GM20000 (cell line): ENCODE measurements at regions not wholly inside any gene's neighbourhood (a gene's known extent, or its start where the extent isn't known, plus 50 kb on each side); places are given as distances from the start of the nearest gene placed in this dataset.
"Not testable (repeated sequence)": the region's sequence is repeated elsewhere in the genome, so short reads cannot be mapped to it uniquely, and the experiment has no call there.

Source experiments
- DNase-seq: peaks from one replicate; pipeline ENCODE4 v3.0.0; 2012; ENCODE audit warnings: low spot score
- CTCF ChIP-seq: IDR thresholded peaks from 2 replicates; pipeline ENCODE4 v1.5.1; 2012; ENCODE audit warnings: mild to moderate bottlenecking, control low read depth; ENCODE audit errors: extremely low read depth, missing control alignments

DNA sequence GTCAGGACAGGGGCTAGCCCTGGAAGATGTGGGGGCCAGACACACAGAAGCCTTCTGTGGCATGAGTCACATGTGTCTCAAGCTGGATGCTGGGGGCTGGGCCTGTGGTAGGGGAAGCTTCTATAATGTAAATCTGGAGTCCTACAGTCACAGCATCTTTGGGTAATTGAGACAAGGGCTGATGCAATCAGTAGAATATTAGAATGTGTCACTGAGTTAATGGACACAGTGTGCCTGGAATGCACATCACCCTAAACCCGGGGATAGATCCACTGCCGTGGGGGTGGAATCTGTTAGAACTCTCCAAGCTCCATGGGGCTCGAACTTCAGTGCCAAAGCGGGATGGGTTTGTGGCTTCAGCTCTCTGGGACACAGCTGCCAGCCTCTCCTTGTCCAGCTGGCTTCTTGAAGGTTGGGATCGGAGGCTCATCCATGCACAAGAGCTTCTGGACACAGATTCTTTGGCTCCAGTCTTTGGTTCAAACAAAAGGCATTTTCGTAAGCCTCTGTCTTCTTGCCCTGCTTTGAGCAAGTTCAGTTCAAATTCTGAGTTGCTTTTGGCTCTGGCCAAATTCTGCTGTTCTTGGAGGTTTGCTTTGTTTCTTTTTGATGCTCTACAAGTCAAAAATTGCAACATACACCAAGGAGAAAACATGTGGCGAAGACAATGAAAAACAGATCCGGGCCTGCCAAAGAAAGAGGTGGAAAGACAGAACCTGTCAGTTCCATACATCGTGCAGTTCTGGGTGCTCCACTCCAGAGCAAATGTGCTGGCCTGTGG lies 194.8 kb upstream of the ZNF32 start:
- TF ChIP-seq CTCF: no peak
- DNase-seq: no peak

GRCh38 chr10:43842496-43842895 lies 193.8 kb upstream of the ZNF32 start:
- no peak for DNase-seq
- TF ChIP-seq CTCF: no peak

- no peak for TF ChIP-seq CTCF
- no peak for DNase-seq
Observed at GRCh38 chr10:43842072-43842471, 193.4 kb upstream of the ZNF32 start.

DNA sequence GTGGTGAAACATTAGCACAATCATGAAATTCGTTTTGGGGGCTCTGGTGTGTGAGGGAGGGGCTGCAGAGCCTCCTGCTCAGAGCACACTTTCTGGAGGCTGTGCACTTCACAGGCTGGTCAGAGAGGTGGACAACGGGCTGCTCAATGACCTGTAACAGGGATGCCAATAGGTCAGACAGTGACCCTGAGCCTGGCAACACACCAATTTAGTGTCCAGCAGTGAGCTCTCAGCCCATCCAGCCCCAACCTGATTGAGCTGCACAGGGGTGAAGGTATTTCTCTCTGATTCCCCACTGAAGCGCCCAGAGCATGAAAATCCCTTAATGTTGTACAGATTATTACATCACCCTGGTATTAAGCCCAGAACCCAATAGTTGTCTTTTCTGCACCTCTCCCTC lies 191.3 kb upstream of the ZNF32 start:
- no peak for DNase-seq
- no peak for TF ChIP-seq CTCF

DNA sequence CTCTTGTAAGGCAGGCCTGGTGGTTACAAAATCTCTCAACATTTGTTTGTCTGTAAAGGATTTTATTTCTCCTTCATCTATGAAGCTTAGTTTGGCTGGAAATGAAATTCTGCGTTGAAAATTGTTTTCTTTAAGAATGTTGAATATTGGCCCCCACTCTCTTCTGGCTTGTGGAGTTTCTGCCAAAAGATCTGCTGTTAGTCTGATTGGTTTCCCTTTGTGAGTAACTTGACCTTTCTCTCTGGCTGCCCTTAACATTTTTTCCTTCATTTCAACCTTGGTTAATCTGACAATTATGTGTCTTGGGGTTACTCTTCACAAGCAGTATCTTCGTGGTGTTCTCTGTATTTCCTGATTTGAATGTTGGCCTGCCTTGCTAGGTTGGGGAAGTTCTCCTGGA lies 186.1 kb upstream of the ZNF32 start:
- not testable (repeated sequence) for DNase-seq

DNA sequence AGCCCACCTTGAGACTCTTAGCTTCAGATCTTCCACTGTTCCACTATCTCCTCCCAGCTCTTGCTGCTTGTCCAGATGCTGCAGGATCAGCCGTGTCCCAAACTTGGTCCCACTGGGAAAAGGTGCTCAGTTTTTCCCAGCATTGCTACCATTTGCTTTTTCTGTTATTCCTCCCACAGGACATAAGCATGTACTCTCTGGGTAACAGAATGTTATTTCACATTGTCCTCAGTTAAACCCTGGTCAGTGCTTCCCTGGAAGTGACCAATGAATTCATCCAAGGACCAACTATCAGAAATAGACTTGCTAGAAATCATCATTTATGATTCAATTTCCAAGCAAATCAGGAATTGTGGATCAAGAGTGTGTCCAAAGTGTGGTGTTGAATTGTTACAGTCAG lies 179.2 kb upstream of the ZNF32 start:
- TF ChIP-seq CTCF: no peak
- DNase-seq: no peak

- no peak for DNase-seq
- no peak for TF ChIP-seq CTCF
Observed at GRCh38 chr10:43825984-43826383, 177.3 kb upstream of the ZNF32 start.

- no peak for TF ChIP-seq CTCF
- DNase-seq: no peak
Observed at GRCh38 chr10:43825421-43825820, 176.7 kb upstream of the ZNF32 start.
